HFFc6 (cell line): ENCODE measurements at regions not wholly inside any gene's neighbourhood (a gene's known extent, or its start where the extent isn't known, plus 50 kb on each side); places are given as distances from the start of the nearest gene placed in this dataset.
"Not testable (repeated sequence)": the region's sequence is repeated elsewhere in the genome, so short reads cannot be mapped to it uniquely, and the experiment has no call there.

Source experiments
- DNase-seq: peaks from one replicate; pipeline ENCODE4 v3.0.0-alpha.2; 2018
- H3K27ac Mint-ChIP-seq: 2 replicates; pipeline ENCODE4 v1.8.0; 2020; ENCODE audit warnings: mild to moderate bottlenecking, mixed read lengths
- H3K27me3 Mint-ChIP-seq: 2 replicates; pipeline ENCODE4 v1.8.0; 2021; ENCODE audit warnings: mild to moderate bottlenecking, moderate library complexity, mixed read lengths; ENCODE audit not compliant: insufficient read depth
- H3K36me3 Mint-ChIP-seq: 2 replicates; pipeline ENCODE4 v1.8.0; 2021; ENCODE audit warnings: low read depth, mixed read lengths
- H3K4me1 Mint-ChIP-seq: 2 replicates; pipeline ENCODE4 v1.8.0; 2020; ENCODE audit warnings: low read depth, mixed read lengths
- H3K4me3 Mint-ChIP-seq: 2 replicates; pipeline ENCODE4 v1.8.0; 2020; ENCODE audit warnings: mild to moderate bottlenecking, moderate library complexity, mixed read lengths
- H3K9me3 Mint-ChIP-seq: 2 replicates; pipeline ENCODE4 v1.8.0; 2020; ENCODE audit warnings: mild to moderate bottlenecking, mixed read lengths
- CTCF ChIP-seq: fragments of 200-600 bp; sonication (generic); IDR thresholded peaks from 2 replicates; pipeline ENCODE4 v1.5.0; 2021; ENCODE audit warnings: antibody characterized with exemption, mild to moderate bottlenecking

DNA sequence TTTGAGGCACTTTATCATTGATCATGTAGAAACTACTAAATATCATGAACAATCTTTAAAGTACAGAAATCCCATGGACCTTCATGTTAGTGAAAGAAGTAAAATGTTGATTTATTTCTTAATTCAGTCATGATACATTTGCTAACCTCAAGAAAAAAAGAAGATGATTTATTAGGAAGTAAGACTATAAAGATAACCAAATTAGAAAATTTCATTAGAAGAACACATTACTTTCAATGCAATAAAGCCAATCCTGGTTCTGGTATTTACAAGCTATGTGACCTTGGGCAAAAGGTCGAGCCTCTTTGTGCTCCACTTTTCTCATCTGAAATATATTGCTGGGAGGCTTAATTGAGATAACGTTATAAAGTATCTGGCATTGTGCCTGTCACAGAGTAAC is 365.0 kb downstream of the KIF20B start:
- H3K27ac Mint-ChIP-seq: no peak overlapping the region
- no peak overlapping the region for H3K4me3 Mint-ChIP-seq
- no peak for DNase-seq
- H3K36me3 Mint-ChIP-seq: no peaks in the 10 kb centered on the region; the same call in 1 of the 2 replicates
- H3K27me3 Mint-ChIP-seq: no peaks in the 10 kb centered on the region
- no peaks in the 10 kb centered on the region for H3K4me1 Mint-ChIP-seq
- H3K9me3 Mint-ChIP-seq: peaks cover 28% of the 10 kb centered on the region
- TF ChIP-seq CTCF: no peak

- Mint-ChIP-seq H3K27ac (no peak overlapping the region), H3K9me3 (peaks cover 60% of the 10 kb centered on the region), H3K27me3 (no peaks in the 10 kb centered on the region), H3K36me3 (peaks cover 8% of the 10 kb centered on the region; the same call in 1 of the 2 replicates), H3K4me3 (no peak overlapping the region), H3K4me1 (no peaks in the 10 kb centered on the region)
- DNase-seq: no peak
- no peak for TF ChIP-seq CTCF
Measured at GRCh38 chr10:90075995-90076394, 374.6 kb downstream of the KIF20B start.

DNA sequence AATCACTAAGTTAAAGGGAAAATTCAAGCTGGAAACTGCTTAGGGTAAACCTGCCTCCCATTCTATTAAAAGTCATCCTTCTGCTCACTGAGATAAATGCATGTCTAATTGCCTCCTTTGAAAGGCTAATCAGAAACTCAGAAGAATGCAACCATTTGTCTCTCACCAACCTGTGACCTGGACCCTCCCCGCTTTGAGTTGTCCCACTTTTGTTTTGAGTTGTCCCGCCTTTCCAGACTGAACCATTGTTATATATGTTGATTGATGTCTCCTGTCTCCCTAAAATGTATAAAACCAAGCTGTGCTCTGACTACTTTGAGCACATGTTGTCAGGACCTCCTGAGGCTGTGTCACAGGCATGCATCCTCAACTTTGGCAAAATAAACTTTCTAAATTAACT is 378.4 kb downstream of the KIF20B start:
- H3K27ac Mint-ChIP-seq: no peak overlapping the region
- H3K27me3 Mint-ChIP-seq: no peaks in the 10 kb centered on the region
- no peaks in the 10 kb centered on the region for H3K36me3 Mint-ChIP-seq
- no peak for TF ChIP-seq CTCF
- peaks cover 35% of the 10 kb centered on the region for H3K9me3 Mint-ChIP-seq
- no peaks in the 10 kb centered on the region for H3K4me1 Mint-ChIP-seq
- no peak overlapping the region for H3K4me3 Mint-ChIP-seq
- no peak for DNase-seq

DNA sequence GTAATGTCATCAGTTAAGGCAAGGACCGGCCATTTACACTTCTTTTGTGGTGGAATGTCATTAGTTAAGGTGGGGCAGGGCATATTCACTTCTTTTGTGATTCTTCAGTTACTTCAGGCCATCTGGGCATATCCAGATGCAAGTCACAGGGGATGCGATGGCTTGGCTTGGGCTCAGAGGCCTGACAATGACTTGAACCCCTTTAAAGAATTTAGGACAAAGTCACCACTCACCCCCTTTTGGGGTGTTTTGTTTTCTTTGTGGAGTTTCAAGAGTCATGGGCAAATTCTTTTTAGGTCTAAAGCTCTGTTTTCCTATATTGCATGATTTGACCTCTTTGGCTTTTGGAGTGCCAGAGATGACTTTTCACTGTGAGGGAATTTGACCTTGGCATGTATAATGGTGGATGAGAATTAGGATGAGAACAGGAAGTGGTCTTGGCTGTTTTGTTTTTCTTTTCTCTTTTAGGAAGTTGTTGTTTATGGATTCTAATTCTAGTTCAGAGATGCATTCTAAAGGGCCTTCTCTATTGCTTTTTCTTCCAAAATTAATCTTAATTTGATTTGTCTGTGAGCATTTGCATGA is 385.3 kb downstream of the KIF20B start:
- H3K27ac Mint-ChIP-seq, H3K36me3 Mint-ChIP-seq, H3K27me3 Mint-ChIP-seq, H3K4me1 Mint-ChIP-seq, H3K4me3 Mint-ChIP-seq, DNase-seq: not testable (repeated sequence)
- peaks cover 11% of the 10 kb centered on the region for H3K9me3 Mint-ChIP-seq

GRCh38 chr10:90087197-90088023 is 386.0 kb downstream of the KIF20B start:
- no peaks in the 10 kb centered on the region for H3K36me3 Mint-ChIP-seq
- peaks cover 18% of the 10 kb centered on the region for H3K9me3 Mint-ChIP-seq
- H3K27ac Mint-ChIP-seq: no peak overlapping the region
- TF ChIP-seq CTCF: no peak
- DNase-seq: no peak
- H3K4me3 Mint-ChIP-seq: no peak overlapping the region
- no peaks in the 10 kb centered on the region for H3K4me1 Mint-ChIP-seq
- peaks cover 2% of the 10 kb centered on the region; the same call in 1 of the 2 replicates for H3K27me3 Mint-ChIP-seq

DNA sequence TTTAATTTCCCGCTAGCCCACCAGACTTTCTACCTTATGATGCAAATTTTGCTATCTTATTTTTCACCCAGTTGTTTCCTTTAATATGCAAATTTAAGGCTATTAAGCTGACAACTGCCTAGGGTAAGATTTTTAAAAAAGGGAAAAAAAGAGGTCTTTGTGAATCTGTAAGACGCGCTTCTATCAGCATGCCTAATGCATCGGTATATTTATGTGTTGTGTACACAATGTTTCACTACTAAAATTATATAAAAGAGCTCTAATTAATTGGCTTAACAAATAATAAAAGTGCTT is 386.6 kb downstream of the KIF20B start:
- Mint-ChIP-seq H3K4me1 (no peaks in the 10 kb centered on the region), H3K9me3 (peaks cover 18% of the 10 kb centered on the region), H3K27ac (no peak overlapping the region), H3K36me3 (no peaks in the 10 kb centered on the region), H3K27me3 (peaks cover 2% of the 10 kb centered on the region; the same call in 1 of the 2 replicates), H3K4me3 (no peak overlapping the region)
- DNase-seq: no peak
- no peak for TF ChIP-seq CTCF
